Sigmoid colon (tissue), 6 donors: ENCODE measurements at regions not wholly inside any gene's neighbourhood (a gene's known extent, or its start where the extent isn't known, plus 50 kb on each side); places are given as distances from the start of the nearest gene placed in this dataset.

Source experiments
- DNase-seq: peaks from one replicate; pipeline ENCODE4 v3.0.0-alpha.2; 2019
- H3K27ac ChIP-seq, 4 donors: fragments of 200-600 bp; sonication (generic); one replicate each; pipeline ENCODE4 v1.5.1; 2016 to 2019; ENCODE audit warnings: mild to moderate bottlenecking in 1 of 4
- H3K27me3 ChIP-seq, 3 donors: fragments of 200-600 bp; sonication (generic); one replicate each; pipeline ENCODE4 v1.5.1; 2019; ENCODE audit warnings: mild to moderate bottlenecking in 1 of 3
- H3K36me3 ChIP-seq, 4 donors: fragments of 200-600 bp; sonication (generic); one replicate each; pipeline ENCODE4 v1.5.1; 2016 to 2019
- H3K4me1 ChIP-seq, 4 donors: fragments of 200-600 bp; sonication (generic); one replicate each; pipeline ENCODE4 v1.5.1; 2017 to 2019
- H3K4me3 ChIP-seq, 4 donors: fragments of 200-600 bp; sonication (generic); one replicate each; pipeline ENCODE4 v1.5.1; 2017 to 2019; ENCODE audit warnings: mild to moderate bottlenecking in 2 of 4, moderate library complexity in 1 of 4
- H3K9me3 ChIP-seq, 4 donors: fragments of 200-600 bp in 3 of 4; sonication (generic) in 3 of 4; one replicate each; pipeline versions ENCODE4 v1.5.1 to v1.6.1; 2013 to 2019
- CTCF ChIP-seq, 4 experiments: fragments of 450-650 bp in 3 of 4; fragments of 200-600 bp in 1 of 4; IDR thresholded peaks; one replicate each; pipeline ENCODE4 v1.5.1; 2016 to 2019; ENCODE audit warnings: antibody characterized with exemption in 4 of 4, mild to moderate bottlenecking in 3 of 4, moderate library complexity in 2 of 4
- EP300 ChIP-seq, 4 donors: sonication (generic); formaldehyde crosslinking; IDR thresholded peaks; one replicate each; pipeline ENCODE4 v1.6.1; 2017; ENCODE audit warnings: antibody characterized with exemption in 4 of 4
- POLR2A ChIP-seq, 2 donors: fragments of 450-650 bp; IDR thresholded peaks; one replicate each; pipeline ENCODE4 v1.6.1; 2016; ENCODE audit warnings: antibody characterized with exemption in 2 of 2, mild to moderate bottlenecking in 2 of 2, moderate library complexity in 2 of 2
- POLR2AphosphoS5 ChIP-seq, 4 donors: sonication (generic); formaldehyde crosslinking; IDR thresholded peaks; one replicate each; pipeline ENCODE4 v1.6.1; 2017; ENCODE audit warnings: antibody characterized with exemption in 4 of 4
- WGBS, 2 donors: extraction: QIAGEN DNeasy Blood & Tissue Kit; methylation state at CpG; one replicate each; pipeline ENCODE4 v1.1.7; 2013; 5-methylcytosine and 5-hydroxymethylcytosine counted together
- intact Hi-C: fragments of 100-400 bp; cut with DNase I; formaldehyde crosslinking; loops from one replicate; pipeline ENCODE4 v1.15.1; 2023
- donor health status: healthy with polysubstance abuse.
- donor health status: healthy.

GRCh38 chr13:33694546-33694945, 123.4 kb upstream of the RFC3 start:
- no peaks in the 10 kb centered on the region for H3K4me1 ChIP-seq
- intact Hi-C loops: no loop called here
- TF ChIP-seq POLR2A (IDR thresholded peaks at IDR 0.05) (no peak), EP300 (IDR thresholded peaks at IDR 0.05) (no peak), CTCF (IDR thresholded peaks at IDR 0.05) (no peak), POLR2AphosphoS5 (IDR thresholded peaks at IDR 0.05) (no peak)
- DNase-seq: no peak
- no peaks in the 10 kb centered on the region for H3K27me3 ChIP-seq
- no peaks in the 10 kb centered on the region for H3K36me3 ChIP-seq
- H3K27ac ChIP-seq: no peak overlapping the region
- H3K9me3 ChIP-seq: no peaks in the 10 kb centered on the region
- H3K4me3 ChIP-seq: no peak overlapping the region

- H3K9me3 ChIP-seq: no peaks in the 10 kb centered on the region
- H3K4me3 ChIP-seq: no peak overlapping the region
- no peaks in the 10 kb centered on the region for H3K4me1 ChIP-seq
- no peak for DNase-seq
- no peaks in the 10 kb centered on the region for H3K36me3 ChIP-seq
- TF ChIP-seq POLR2AphosphoS5 (IDR thresholded peaks at IDR 0.05) (no peak), CTCF (IDR thresholded peaks at IDR 0.05) (no peak), POLR2A (IDR thresholded peaks at IDR 0.05) (no peak), EP300 (IDR thresholded peaks at IDR 0.05) (no peak)
- intact Hi-C loops: no loop called here
- H3K27me3 ChIP-seq: no peaks in the 10 kb centered on the region
- no peak overlapping the region for H3K27ac ChIP-seq
- 46 to 81% methylated on average over 1 of the region's 1 CpG for WGBS, 2 donors
Observed at GRCh38 chr13:33696530-33696929, 121.4 kb upstream of the RFC3 start.

DNA sequence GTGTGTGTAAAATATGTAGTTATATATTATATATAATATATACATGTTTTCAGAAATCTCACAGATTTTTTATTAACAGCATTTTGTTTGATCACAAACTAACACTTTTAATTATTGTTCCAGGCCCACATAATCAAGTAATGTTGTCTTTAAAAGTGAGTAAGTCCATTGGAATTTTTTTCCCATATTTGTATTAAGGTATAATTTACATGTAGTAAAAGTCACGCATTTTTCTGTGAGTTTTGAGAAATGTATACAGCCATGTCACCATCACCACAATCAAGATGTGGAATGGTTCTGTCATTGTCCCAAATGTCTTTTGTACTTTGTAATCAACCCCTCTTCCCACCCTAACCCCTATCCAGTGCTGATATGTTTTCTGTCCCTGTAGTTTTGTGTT, 120.0 kb upstream of the RFC3 start:
- no peaks in the 10 kb centered on the region for H3K4me1 ChIP-seq
- no peaks in the 10 kb centered on the region for H3K9me3 ChIP-seq
- intact Hi-C loops: no loop called here
- no peak overlapping the region for H3K4me3 ChIP-seq
- H3K27me3 ChIP-seq: no peaks in the 10 kb centered on the region
- no peak for DNase-seq
- TF ChIP-seq POLR2A (IDR thresholded peaks at IDR 0.05): no peak
- no peak for TF ChIP-seq CTCF (IDR thresholded peaks at IDR 0.05)
- no peak for TF ChIP-seq POLR2AphosphoS5 (IDR thresholded peaks at IDR 0.05)
- TF ChIP-seq EP300 (IDR thresholded peaks at IDR 0.05): no peak
- 88 to 93% methylated on average over 1 of the region's 1 CpG for WGBS, 2 donors
- no peak overlapping the region for H3K27ac ChIP-seq
- no peaks in the 10 kb centered on the region for H3K36me3 ChIP-seq

GRCh38 chr13:33707449-33707848, 110.5 kb upstream of the RFC3 start:
- WGBS, 2 donors: 92 to 94% methylated on average over 3 of the region's 3 CpGs

More at GRCh38 chr13:33707449-33707848, 110.5 kb upstream of the RFC3 start:
- H3K27me3 ChIP-seq: no peaks in the 10 kb centered on the region
- no peak overlapping the region for H3K27ac ChIP-seq
- no peaks in the 10 kb centered on the region for H3K36me3 ChIP-seq
- no peak for DNase-seq
- peaks cover 0 to 5% (median 0%) of the 10 kb centered on the region in 4 donors for H3K9me3 ChIP-seq
- TF ChIP-seq POLR2A (IDR thresholded peaks at IDR 0.05): no peak
- no peak for TF ChIP-seq CTCF (IDR thresholded peaks at IDR 0.05)
- TF ChIP-seq POLR2AphosphoS5 (IDR thresholded peaks at IDR 0.05): no peak
- TF ChIP-seq EP300 (IDR thresholded peaks at IDR 0.05): no peak
- H3K4me3 ChIP-seq: no peak overlapping the region
- intact Hi-C loops: no loop called here
- H3K4me1 ChIP-seq: no peaks in the 10 kb centered on the region
